Hematopoietic multipotent progenitor cell treated with erythropoietin and hydrocortisone succinate and interleukin-3 and kit ligand, for 15 days (in vitro differentiated cells): ENCODE measurements at regions not wholly inside any gene's neighbourhood (a gene's known extent, or its start where the extent isn't known, plus 50 kb on each side); places are given as distances from the start of the nearest gene placed in this dataset.
A peak's percentile ranks its signal among the peaks of the same experiment; 100 is the strongest.

Experiments used
- DNase-seq: peaks from one replicate; pipeline ENCODE4 v3.0.0-alpha.2; 2015; ENCODE audit warnings: low spot score

- peak; percentile 8 for DNase-seq
Measured at GRCh38 chr3:127374086-127375010, 86.5 kb upstream of the PRR20G start.

GRCh38 chr3:127373441-127374085, 85.7 kb upstream of the PRR20G start:
- no peak for DNase-seq

GRCh38 chr3:127371846-127372245, 84.0 kb upstream of the PRR20G start:
- DNase-seq: no peak

GRCh38 chr3:127371334-127371733, 83.5 kb upstream of the PRR20G start:
- DNase-seq: no peak

GRCh38 chr3:127370906-127371305, 83.1 kb upstream of the PRR20G start:
- no peak for DNase-seq

- no peak for DNase-seq
Measured at GRCh38 chr3:127369356-127369935, 81.6 kb upstream of the PRR20G start.

- DNase-seq: no peak
Measured at GRCh38 chr3:127368186-127369032, 80.6 kb upstream of the PRR20G start.

GRCh38 chr3:127367593-127367992, 79.7 kb upstream of the PRR20G start:
- DNase-seq: no peak

- DNase-seq: no peak
Measured at GRCh38 chr3:127366383-127366782, 78.5 kb upstream of the PRR20G start.

- DNase-seq: no peak
Measured at GRCh38 chr3:127365163-127365798, 77.4 kb upstream of the PRR20G start.

- DNase-seq: no peak
Measured at GRCh38 chr3:127363891-127364290, 76.0 kb upstream of the PRR20G start.

GRCh38 chr3:127363171-127363570, 75.3 kb upstream of the PRR20G start:
- DNase-seq: no peak

GRCh38 chr3:127360647-127361046, 72.8 kb upstream of the PRR20G start:
- no peak for DNase-seq

GRCh38 chr3:127358641-127359040, 70.8 kb upstream of the PRR20G start:
- DNase-seq: no peak

GRCh38 chr3:127356381-127356780, 68.5 kb upstream of the PRR20G start:
- no peak for DNase-seq

GRCh38 chr3:127354761-127355160, 66.9 kb upstream of the PRR20G start:
- DNase-seq: no peak

- DNase-seq: no peak
Measured at GRCh38 chr3:127352612-127353011, 64.8 kb upstream of the PRR20G start.

- DNase-seq: no peak
Measured at GRCh38 chr3:127351775-127352350, 64.0 kb upstream of the PRR20G start.

- DNase-seq: no peak
Measured at GRCh38 chr3:127351321-127351720, 63.5 kb upstream of the PRR20G start.

- no peak for DNase-seq
Measured at GRCh38 chr3:127350172-127351050, 62.6 kb upstream of the PRR20G start.
